ENCODE measurements at regions not wholly inside any gene's neighbourhood (a gene's known extent, or its start where the extent isn't known, plus 50 kb on each side); places are given as distances from the start of the nearest gene placed in this dataset.
"Not testable (repeated sequence)": the region's sequence is repeated elsewhere in the genome, so short reads cannot be mapped to it uniquely, and the experiment has no call there.

DNA sequence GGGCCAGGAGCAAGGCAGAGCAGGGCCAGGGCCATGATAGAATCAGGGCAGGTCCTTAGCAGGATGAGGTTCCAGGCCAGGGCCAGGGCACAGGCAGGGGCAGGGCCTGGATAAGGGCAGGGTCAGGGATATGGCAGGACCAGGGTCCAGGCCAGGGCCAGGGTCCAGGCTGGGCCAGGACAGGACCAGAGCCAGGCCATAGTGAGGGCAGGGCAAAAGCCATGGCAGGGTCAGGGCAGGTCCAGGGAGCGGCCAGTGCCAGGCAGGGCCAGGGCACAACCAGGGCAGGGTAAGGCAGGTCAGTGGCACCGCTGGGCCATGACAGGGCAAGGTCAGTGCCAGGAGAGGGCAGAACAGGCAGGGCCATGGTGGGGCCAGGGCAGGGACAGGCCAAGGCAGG lies 152.2 kb downstream of the LIPI start:
- no peak for DNase-seq (ENCODE audit: low read depth, low spot score)

GRCh38 chr21:14057841-14058481 lies 152.8 kb downstream of the LIPI start:
- DNase-seq (ENCODE audit: low read depth, low spot score) = not testable (repeated sequence)

DNA sequence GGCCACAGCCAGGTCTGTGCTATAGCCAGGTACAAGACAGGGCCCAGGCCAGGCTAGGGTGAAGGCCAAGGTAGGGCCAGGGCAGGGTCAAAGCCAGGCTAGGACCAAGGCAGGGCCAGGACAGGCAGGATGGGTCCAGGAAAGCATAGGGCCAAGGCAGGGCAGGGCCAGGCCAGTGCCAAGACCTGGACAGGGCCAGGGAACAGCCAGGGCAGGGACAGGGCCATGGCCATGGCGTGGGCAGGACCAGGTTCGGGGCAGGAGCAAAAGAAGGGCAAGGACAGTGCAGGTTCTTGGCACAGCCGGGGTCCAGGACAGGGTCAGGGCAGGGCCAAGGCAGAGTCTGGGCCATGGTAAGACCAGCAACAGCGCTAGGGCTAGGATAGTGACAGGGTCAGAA lies 153.4 kb downstream of the LIPI start:
- DNase-seq (ENCODE audit: low read depth, low spot score) = no peak

DNA sequence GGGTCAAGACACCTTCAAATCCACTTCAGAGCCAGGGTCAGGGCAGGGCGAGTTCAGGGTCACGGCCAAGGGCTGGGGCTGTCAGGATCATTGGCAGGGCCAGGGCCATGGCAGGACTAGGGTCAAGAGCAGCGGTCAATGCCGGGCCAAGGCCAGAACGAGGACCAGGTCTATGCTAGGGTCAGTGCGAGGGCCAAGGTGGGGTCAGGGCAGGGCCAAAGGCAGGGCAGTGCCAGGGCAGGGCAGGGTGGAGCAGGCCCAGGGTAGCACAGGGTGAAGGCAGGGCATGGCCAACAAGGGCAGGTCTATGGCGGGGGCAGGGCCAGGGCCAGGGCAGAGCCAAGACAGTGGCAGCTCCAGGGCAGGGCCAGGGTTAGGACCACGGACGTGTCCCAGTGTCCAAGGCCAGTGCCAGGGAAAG lies 154.0 kb downstream of the LIPI start:
- no peak for DNase-seq (ENCODE audit: low read depth, low spot score)

- not testable (repeated sequence) for DNase-seq (ENCODE audit: low read depth, low spot score)
These were observed 154.8 kb downstream of the LIPI start for GRCh38 chr21:14055746-14056515.

DNA sequence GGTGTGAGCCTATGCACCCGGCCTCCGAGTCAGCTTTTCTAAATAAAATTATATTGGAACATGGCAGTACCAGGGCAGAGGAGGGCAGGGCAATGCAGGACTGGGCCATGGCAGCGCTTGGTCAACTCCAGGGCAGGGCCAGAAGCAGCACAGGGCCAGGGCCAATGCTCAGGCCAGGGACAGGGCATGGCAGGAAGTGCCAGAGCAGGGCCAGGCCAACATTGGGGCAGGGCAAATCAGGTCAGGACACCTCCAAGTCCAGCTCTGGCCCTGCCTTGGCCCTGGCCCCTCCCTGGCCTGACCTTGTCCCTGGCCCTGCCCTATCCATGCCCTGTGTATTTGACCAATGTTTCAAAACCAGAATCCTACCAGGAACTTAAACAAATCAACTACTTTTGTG lies 156.1 kb downstream of the LIPI start:
- no peak for DNase-seq (ENCODE audit: low read depth, low spot score)

- DNase-seq (ENCODE audit: low read depth, low spot score) = no peak
These were observed 160.6 kb downstream of the LIPI start for GRCh38 chr21:14050121-14050520.

DNA sequence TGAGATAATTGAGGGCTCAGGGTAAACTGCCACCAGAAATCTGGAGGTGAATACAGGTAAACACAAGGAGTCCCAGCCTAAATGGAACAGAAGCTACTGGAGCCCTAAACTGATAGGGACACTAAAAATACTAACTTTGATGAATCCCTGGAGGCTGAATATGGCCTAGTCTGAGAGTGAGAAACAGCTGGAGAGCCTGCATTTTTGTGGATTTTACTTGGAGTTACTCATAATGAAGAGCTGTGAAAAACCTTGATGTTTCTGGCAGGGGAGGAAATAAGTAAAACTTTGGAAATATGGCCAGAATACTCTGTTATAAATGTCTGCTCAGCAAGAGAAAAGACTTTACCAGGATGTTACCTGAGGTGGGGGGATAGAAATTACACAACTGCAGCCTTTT lies 164.4 kb downstream of the LIPI start:
- no peak for DNase-seq (ENCODE audit: low read depth, low spot score)

DNA sequence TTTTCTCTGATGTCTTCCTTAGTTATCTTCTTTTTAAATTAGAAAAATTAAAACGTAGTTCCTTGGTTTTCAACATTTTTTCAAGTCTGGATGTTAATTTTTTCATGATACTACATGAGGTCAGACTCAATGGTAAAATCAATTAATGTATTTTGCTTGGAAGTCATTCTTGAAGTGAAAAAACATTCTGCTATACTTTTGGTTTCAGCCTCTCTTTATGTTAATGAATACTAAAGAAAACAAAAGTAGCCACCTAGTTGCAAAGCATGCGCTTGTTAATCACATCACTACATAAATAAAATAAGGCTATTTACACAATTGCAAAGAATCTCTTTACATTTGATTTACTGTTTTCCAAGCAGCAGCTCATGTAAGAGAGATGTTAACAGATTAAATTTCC lies 170.4 kb downstream of the LIPI start:
- no peak for DNase-seq (ENCODE audit: low read depth, low spot score)

GRCh38 chr21:14028619-14029018 lies 182.1 kb downstream of the LIPI start:
- DNase-seq (ENCODE audit: low read depth, low spot score) = not testable (repeated sequence)

DNA sequence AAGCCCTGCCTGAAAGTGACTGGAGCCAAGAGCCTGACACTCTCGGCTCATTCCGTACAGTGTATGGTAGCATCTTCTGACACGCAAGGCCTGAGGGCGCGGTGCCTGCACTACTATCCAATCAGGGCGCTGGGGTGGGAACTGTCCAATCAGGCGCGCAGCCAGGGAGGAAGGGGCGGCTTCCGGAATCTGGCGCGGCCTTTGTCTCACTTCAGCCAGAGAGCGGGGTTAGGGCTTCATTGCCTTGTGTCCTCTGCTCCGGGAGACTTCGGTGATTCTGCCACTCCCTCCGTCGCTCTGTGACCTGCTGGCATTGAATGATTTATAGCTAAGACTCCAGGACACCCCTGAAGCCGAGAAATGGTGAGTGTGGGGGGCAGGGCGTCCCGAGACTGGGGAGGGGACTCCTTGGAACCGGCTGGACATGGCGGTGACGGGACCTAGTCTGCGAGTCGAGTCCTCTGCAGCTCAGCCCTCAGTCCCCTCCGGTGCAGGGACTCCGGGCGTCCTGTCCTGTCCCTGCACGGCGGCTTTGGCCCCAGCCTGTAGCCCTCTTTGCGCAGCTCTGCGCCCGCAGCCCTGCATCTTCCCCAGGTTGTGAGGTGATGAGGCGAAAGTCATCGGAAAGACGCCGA lies 183.4 kb downstream of the LIPI start:
- peak; percentile 70 for DNase-seq (ENCODE audit: low read depth, low spot score)

DNA sequence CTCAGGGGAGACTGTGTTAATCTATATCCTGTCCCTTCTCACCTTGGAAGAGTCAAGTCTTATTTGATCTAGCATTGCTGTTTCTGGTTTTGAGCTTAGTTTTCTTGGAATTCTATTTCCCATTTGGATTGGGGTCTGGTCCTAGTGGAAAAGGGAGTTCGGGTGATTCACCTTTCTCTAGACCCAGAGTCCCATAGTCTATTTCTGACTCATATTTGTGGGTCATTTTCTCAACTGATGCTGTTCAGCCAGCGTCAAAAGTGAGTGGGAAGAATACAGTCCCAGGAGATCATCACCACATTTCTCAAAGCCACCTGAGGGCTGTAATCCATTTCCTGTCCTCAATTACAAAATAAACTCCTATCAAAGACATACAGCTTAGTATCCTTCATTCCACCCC lies 190.6 kb downstream of the LIPI start:
- not testable (repeated sequence) for DNase-seq (ENCODE audit: low read depth, low spot score)

DNA sequence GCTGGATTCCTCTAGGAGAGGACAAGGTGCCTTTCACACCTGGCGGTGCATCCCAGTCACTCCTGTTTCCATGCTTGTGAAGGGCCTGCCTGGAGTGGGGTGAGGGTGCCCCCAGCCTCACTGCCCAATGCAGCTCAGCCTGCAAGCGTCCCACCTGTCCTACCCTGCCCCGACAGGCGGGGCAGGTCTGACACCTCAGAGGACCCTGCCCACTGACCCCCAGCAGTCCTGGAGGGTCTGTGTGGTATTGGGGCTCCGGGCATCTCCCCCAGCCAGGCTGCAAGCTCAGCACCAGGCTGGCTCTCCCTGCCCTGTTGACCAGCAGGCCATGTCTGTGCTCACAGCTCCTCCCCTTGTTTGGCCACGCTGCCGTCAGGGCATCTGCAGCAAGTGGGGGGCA lies 194.9 kb downstream of the LIPI start:
- not testable (repeated sequence) for DNase-seq (ENCODE audit: low read depth, low spot score)

DNA sequence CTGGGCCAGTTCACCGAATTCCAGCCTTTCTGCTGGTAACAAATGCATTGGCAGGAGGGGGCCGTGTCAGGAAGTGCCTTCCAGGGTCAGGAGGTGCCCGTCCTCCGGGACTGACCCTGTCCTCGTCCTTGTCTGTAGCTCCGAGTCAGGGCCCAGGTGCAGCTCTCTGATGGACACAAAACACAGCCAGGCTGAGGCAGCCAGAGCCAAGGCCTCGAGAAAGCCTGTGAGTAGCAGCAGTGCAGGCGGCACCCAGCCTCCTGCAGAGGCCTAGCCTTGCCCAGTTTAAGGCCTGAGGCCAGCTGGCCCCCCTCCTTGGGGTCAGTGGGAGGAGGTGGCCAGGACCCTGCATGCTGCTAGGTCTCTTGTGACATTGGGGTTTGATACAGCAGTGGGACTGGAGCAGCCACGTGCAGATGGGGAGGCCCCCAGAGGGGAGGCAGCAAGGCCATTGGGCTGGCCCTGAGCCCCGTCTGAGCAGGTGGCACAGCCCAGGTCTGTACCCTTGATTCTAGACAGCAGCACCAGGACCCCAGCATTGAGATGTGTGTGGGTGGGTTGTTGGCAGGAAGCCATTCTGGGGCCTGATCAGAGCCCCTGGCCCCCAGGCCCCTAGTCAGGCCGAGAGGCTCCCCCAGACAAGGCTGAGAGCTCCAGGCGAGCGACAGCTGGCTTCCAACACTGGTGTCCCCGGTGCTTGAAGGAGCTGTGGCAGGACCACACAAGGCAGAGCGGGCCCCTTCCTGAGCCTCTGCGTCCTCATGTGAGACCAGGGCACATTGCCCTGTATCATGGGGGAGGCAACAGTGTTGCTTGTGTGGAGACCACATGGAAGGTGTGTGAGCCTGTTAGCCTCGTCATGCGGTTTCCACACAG lies 196.9 kb downstream of the LIPI start:
- not testable (repeated sequence) for DNase-seq (ENCODE audit: low read depth, low spot score)

- DNase-seq (ENCODE audit: low read depth, low spot score) = no peak
These were observed 197.6 kb downstream of the LIPI start for GRCh38 chr21:14013056-14013603.

DNA sequence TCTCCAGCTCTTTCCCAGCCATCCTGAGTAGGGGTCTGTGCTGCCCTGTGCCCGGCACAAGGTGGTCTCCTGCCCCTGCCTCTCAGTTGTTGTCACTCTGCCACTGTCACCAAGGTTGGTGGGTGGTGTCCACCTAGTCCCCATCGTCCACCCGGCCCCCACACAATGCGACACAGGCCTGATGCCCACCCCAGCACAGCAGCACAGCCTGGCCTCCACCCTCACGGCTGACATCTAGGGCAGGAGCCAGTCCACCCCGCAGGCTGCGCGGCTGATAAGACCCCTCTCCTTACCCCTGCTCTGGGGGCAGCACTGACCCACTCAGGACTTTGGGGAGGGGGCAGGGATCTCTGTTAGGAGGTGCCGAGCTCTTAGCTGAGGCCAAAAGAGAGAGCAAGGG lies 198.3 kb downstream of the LIPI start:
- DNase-seq (ENCODE audit: low read depth, low spot score) = no peak

- DNase-seq (ENCODE audit: low read depth, low spot score) = not testable (repeated sequence)
These were observed 199.0 kb downstream of the LIPI start for GRCh38 chr21:14011751-14012150.

GRCh38 chr21:14011149-14011548 lies 199.6 kb downstream of the LIPI start:
- DNase-seq (ENCODE audit: low read depth, low spot score) = not testable (repeated sequence)

GRCh38 chr21:14010729-14011128 lies 200.0 kb downstream of the LIPI start:
- DNase-seq (ENCODE audit: low read depth, low spot score) = no peak

- not testable (repeated sequence) for DNase-seq (ENCODE audit: low read depth, low spot score)
These were observed 200.8 kb downstream of the LIPI start for GRCh38 chr21:14009990-14010389.

GRCh38 chr21:14009238-14009981 lies 201.3 kb downstream of the LIPI start:
- DNase-seq (ENCODE audit: low read depth, low spot score) = not testable (repeated sequence)

Measured in activated naive CD8-positive, alpha-beta T cell treated with anti-CD3 and anti-CD28 coated beads, Interleukin-2, amount 50 U/mL, for 16 hours (primary cell).